ENCODE measurements at regions not wholly inside any gene's neighbourhood (a gene's known extent, or its start where the extent isn't known, plus 50 kb on each side); places are given as distances from the start of the nearest gene placed in this dataset.

GRCh38 chr5:74492230-74492629, 148.3 kb downstream of the ENC1 start (continued):
- TF ChIP-seq RAD21 (IDR thresholded peaks at IDR 0.05; ENCODE audit: low read depth) (no peak), ZBTB33 (IDR thresholded peaks at IDR 0.05; ENCODE audit: extremely low read depth, insufficient replicate concordance, low read length) (no peak), ATF3 (IDR thresholded peaks at IDR 0.05) (no peak), POLR2AphosphoS5 (IDR thresholded peaks at IDR 0.05; ENCODE audit: low read depth, low read length) (no peak), SIN3A (IDR thresholded peaks at IDR 0.05; ENCODE audit: low read depth) (no peak)

- ChIA-PET POLR2A (no interaction called here), RAD21 (ENCODE audit: low non-redundant PET in 1 of 2, low total read pairs in 2 of 2, uncharacterized antibody in 2 of 2, unreplicated experiment in 2 of 2) (no interaction called here), CTCF (no interaction called here)
- Histone ChIP-seq H3K4me3 (replicated peaks in 1 of 2; ENCODE audit: low read depth in 1 of 2, low read length in 2 of 2) (no peak overlapping the region), H3K9me3 (ENCODE audit: control insufficient read depth in 1 of 2, insufficient read depth in 1 of 2, low read depth in 1 of 2, low read length in 2 of 2) (no peaks in the 10 kb centered on the region), H3K79me2 (ENCODE audit: insufficient read depth, low read length) (no peaks in the 10 kb centered on the region), H3K4me2 (ENCODE audit: low read length) (no peak overlapping the region), H3K4me1 (ENCODE audit: control insufficient read depth in 1 of 2, insufficient read depth in 2 of 2, low read length in 2 of 2) (no peaks in the 10 kb centered on the region), H2AFZ (ENCODE audit: low read depth, low read length, poor library complexity, severe bottlenecking) (no peak overlapping the region), H3K9me2 (ENCODE audit: insufficient read depth) (no peaks in the 10 kb centered on the region), H4K20me1 (ENCODE audit: insufficient read depth) (no peaks in the 10 kb centered on the region), H3K27me3 (ENCODE audit: insufficient read depth, low read length) (no peaks in the 10 kb centered on the region), H3K9ac (ENCODE audit: low read length) (no peak overlapping the region), H3K27ac (ENCODE audit: low read depth, low read length) (no peak overlapping the region), H3K36me3 (ENCODE audit: control insufficient read depth in 1 of 2, insufficient read depth in 2 of 2, low read length in 2 of 2) (no peaks in the 10 kb centered on the region)
- ATAC-seq, result no peak
- no peak for DNase-seq (ENCODE audit: low read depth, low spot score)
- no TSS peak for BruUV-seq (replicated peaks)
- intact Hi-C loops (cut with micrococcal nuclease), result no loop called here
- TF ChIP-seq TCF7L2 (IDR thresholded peaks at IDR 0.05; ENCODE audit: borderline replicate concordance, extremely low read depth, insufficient read depth, insufficient read length) (no peak), ELF1 (IDR thresholded peaks at IDR 0.05; ENCODE audit: borderline replicate concordance, low read depth) (no peak), REST (IDR thresholded peaks at IDR 0.05; ENCODE audit: low read depth) (no peak), CEBPB (IDR thresholded peaks at IDR 0.05; ENCODE audit: low read depth) (no peak), SP1 (IDR thresholded peaks at IDR 0.05; ENCODE audit: low read depth) (no peak), EGR1 (IDR thresholded peaks at IDR 0.05; ENCODE audit: low read depth) (no peak), YY1 (IDR thresholded peaks at IDR 0.05; ENCODE audit: extremely low read depth, insufficient replicate concordance, low read depth, low read length) (no peak), FOSL1 (IDR thresholded peaks at IDR 0.05; ENCODE audit: low read depth) (no peak), EZH2 (IDR thresholded peaks at IDR 0.05) (no peak), MAX (IDR thresholded peaks at IDR 0.05) (no peak), EZH2phosphoT487 (IDR thresholded peaks at IDR 0.05; ENCODE audit: borderline replicate concordance) (no peak), ZBTB33 (IDR thresholded peaks at IDR 0.05; ENCODE audit: extremely low read depth, insufficient replicate concordance, low read length) (no peak), ATF3 (IDR thresholded peaks at IDR 0.05) (no peak), POLR2AphosphoS5 (IDR thresholded peaks at IDR 0.05; ENCODE audit: low read depth, low read length) (no peak)
Measured at GRCh38 chr5:74491586-74491985, 148.9 kb downstream of the ENC1 start.
